ENCODE measurements at regions not wholly inside any gene's neighbourhood (a gene's known extent, or its start where the extent isn't known, plus 50 kb on each side); places are given as distances from the start of the nearest gene placed in this dataset.

DNA sequence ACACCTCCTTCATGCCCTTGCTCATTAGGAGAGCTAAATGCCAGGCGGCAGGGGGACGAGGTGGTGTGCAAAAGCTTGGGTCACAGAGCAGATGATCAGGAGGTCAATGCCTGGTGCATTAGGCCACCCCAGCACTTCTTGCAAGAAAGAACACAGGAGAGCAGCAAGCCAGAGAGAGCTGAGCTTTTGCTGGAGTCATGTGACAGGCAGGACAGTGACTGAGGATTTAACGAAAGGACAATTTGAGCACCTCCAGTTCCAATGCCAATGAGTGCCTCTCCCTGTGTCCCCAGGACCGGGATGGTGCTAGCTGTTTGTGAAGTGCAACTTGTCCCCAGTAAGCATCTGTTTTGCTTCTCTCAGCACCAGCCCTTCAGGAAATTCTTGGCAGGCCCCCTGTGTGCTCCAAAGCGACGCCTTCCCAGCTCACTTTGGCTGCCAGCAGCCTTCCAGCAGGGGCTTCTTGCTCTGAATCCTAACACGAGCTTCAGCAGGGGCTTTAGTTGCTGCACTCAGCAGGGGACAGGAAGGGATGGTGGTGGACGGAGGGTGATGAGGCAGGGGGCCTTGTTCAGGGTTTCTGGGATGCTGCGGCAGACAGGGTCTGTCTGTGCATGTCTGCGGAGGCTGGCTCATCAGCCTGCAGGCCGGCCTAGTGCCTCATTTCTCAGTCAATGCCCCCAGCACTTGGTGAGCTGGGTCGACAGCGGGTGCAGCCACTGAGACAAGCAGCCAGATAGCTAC, 368.1 kb downstream of the RPS24 start:
- DNase-seq (no peak), ATAC-seq (ENCODE audit: low FRiP score in 2 of 2) (no peak)
- H3K27ac ChIP-seq: no peak overlapping the region
- H3K4me1 ChIP-seq: peaks cover 3 to 13% (median 9%) of the 10 kb centered on the region in 4 donors
- no peaks in the 10 kb centered on the region for H3K36me3 ChIP-seq
- WGBS, 2 donors: 82 to 89% methylated on average over 6 to 13 of the region's 13 CpGs
- H3K27me3 ChIP-seq: no peaks in the 10 kb centered on the region
- H3K9me3 ChIP-seq: no peaks in the 10 kb centered on the region
- H3K4me3 ChIP-seq: no peak overlapping the region
- TF ChIP-seq EP300 (IDR thresholded peaks at IDR 0.05): no peak
- TF ChIP-seq POLR2AphosphoS5 (IDR thresholded peaks at IDR 0.05): peak in 1 of 2 donors; percentile 33
- TF ChIP-seq, protein P1, sequence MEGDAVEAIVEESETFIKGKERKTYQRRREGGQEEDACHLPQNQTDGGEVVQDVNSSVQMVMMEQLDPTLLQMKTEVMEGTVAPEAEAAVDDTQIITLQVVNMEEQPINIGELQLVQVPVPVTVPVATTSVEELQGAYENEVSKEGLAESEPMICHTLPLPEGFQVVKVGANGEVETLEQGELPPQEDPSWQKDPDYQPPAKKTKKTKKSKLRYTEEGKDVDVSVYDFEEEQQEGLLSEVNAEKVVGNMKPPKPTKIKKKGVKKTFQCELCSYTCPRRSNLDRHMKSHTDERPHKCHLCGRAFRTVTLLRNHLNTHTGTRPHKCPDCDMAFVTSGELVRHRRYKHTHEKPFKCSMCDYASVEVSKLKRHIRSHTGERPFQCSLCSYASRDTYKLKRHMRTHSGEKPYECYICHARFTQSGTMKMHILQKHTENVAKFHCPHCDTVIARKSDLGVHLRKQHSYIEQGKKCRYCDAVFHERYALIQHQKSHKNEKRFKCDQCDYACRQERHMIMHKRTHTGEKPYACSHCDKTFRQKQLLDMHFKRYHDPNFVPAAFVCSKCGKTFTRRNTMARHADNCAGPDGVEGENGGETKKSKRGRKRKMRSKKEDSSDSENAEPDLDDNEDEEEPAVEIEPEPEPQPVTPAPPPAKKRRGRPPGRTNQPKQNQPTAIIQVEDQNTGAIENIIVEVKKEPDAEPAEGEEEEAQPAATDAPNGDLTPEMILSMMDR (IDR thresholded peaks at IDR 0.05): no peak

- WGBS, 2 donors: 45 to 63% methylated on average over 4 of the region's 4 CpGs
- Histone ChIP-seq H3K27me3 (no peaks in the 10 kb centered on the region), H3K27ac (no peak overlapping the region), H3K4me1 (peaks cover 10 to 21% (median 15%) of the 10 kb centered on the region in 4 donors), H3K4me3 (no peak overlapping the region), H3K9me3 (no peaks in the 10 kb centered on the region), H3K36me3 (no peaks in the 10 kb centered on the region)
- TF ChIP-seq POLR2A (IDR thresholded peaks at IDR 0.05) (no peak), EP300 (IDR thresholded peaks at IDR 0.05) (no peak), POLR2AphosphoS5 (IDR thresholded peaks at IDR 0.05) (no peak)
- TF ChIP-seq, protein P1 (IDR thresholded peaks at IDR 0.05): no peak
- DNase-seq: no peak
- no peak for ATAC-seq (ENCODE audit: low FRiP score in 2 of 2)
Observed at GRCh38 chr10:78402591-78402990, 368.9 kb downstream of the RPS24 start.

- no peak for ATAC-seq (ENCODE audit: low FRiP score in 2 of 2)
Observed at GRCh38 chr10:78403781-78404180, 370.1 kb downstream of the RPS24 start.

DNA sequence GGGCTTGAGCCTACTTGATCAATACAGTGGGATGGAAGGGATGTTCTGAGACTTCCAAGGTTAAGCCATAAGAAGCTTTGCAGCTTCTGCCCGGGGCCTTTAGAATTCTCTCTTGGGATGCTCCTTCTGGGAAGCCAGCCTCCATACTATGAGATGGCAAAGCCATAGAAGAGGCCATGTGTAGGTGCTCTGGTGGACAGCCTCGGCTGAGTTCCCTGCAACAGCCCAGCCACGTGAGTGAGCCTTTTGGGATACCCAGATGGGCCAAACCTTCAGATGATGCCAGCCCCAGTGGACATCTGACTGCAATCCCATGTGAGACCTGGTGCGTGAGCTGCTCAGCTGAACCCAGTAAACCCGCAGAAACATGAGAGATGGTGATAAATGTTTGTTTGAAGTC, 370.6 kb downstream of the RPS24 start:
- Histone ChIP-seq H3K4me1 (peaks cover 12 to 36% (median 29%) of the 10 kb centered on the region in 4 donors), H3K27ac (no peak overlapping the region), H3K9me3 (no peaks in the 10 kb centered on the region), H3K4me3 (no peak overlapping the region), H3K27me3 (no peaks in the 10 kb centered on the region), H3K36me3 (no peaks in the 10 kb centered on the region)
- 96 to 97% methylated on average over 5 of the region's 5 CpGs for WGBS, 2 donors
- DNase-seq (peak in 1 of 2 donors; percentile 8), ATAC-seq (ENCODE audit: low FRiP score in 2 of 2) (no peak)
- TF ChIP-seq EP300 (IDR thresholded peaks at IDR 0.05) (no peak), POLR2AphosphoS5 (IDR thresholded peaks at IDR 0.05) (no peak), POLR2A (IDR thresholded peaks at IDR 0.05) (no peak)
- TF ChIP-seq, protein P1 (IDR thresholded peaks at IDR 0.05): no peak

More at GRCh38 chr10:78403781-78404180, 370.1 kb downstream of the RPS24 start:
- H3K4me1 ChIP-seq: peaks cover 12 to 31% (median 24%) of the 10 kb centered on the region in 4 donors
- no peak overlapping the region for H3K4me3 ChIP-seq
- no peaks in the 10 kb centered on the region for H3K9me3 ChIP-seq
- no peaks in the 10 kb centered on the region for H3K36me3 ChIP-seq
- WGBS, 2 donors: 94 to 96% methylated on average over 6 of the region's 6 CpGs
- DNase-seq: peak in 1 of 2 donors; percentile 8
- TF ChIP-seq POLR2A (IDR thresholded peaks at IDR 0.05) (no peak), EP300 (IDR thresholded peaks at IDR 0.05) (no peak), POLR2AphosphoS5 (IDR thresholded peaks at IDR 0.05) (no peak)
- TF ChIP-seq, protein P1 (IDR thresholded peaks at IDR 0.05): no peak
- no peak overlapping the region for H3K27ac ChIP-seq
- H3K27me3 ChIP-seq: no peaks in the 10 kb centered on the region

DNA sequence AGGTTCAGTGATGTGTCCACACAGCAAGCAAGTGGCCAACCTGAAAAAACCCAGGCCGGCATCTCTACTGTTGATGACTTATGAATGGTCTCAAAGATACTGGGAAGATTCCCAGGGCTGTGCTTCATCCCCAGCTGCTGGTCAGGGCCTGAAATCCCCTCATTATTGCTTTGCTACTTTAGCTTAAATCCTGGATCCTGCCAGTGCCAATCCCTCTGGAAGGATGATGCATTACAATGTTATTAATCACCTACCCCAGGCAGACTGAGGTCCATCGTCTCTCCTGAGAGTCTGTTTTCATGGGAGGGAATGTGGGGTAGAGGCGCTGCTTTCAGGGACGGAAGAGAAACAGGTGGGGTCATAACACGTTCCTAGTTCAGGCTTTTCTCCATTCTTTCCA, 371.6 kb downstream of the RPS24 start:
- Histone ChIP-seq H3K36me3 (no peaks in the 10 kb centered on the region), H3K9me3 (no peaks in the 10 kb centered on the region), H3K4me1 (peaks cover 12 to 36% (median 29%) of the 10 kb centered on the region in 4 donors), H3K27me3 (no peaks in the 10 kb centered on the region), H3K4me3 (no peak overlapping the region), H3K27ac (no peak overlapping the region)
- DNase-seq (peak in 1 of 2 donors; percentile 10), ATAC-seq (ENCODE audit: low FRiP score in 2 of 2) (no peak)
- 89 to 90% methylated on average over 5 of the region's 5 CpGs for WGBS, 2 donors
- TF ChIP-seq POLR2AphosphoS5 (IDR thresholded peaks at IDR 0.05) (no peak), EP300 (IDR thresholded peaks at IDR 0.05) (no peak), POLR2A (IDR thresholded peaks at IDR 0.05) (no peak)
- TF ChIP-seq, protein P1 (IDR thresholded peaks at IDR 0.05): no peak
